ENCODE measurements at regions not wholly inside any gene's neighbourhood (a gene's known extent, or its start where the extent isn't known, plus 50 kb on each side); places are given as distances from the start of the nearest gene placed in this dataset.

GRCh38 chr6:23754197-23754596 is 371.8 kb upstream of the NRSN1 start:
- ChIA-PET POLR2A (no interaction called here), CTCF (no interaction called here)
- Histone ChIP-seq H3K4me3 (ENCODE audit: low read depth, low read length) (no peak overlapping the region), H3K4me1 (ENCODE audit: control insufficient read depth, insufficient read depth, low read length) (no peaks in the 10 kb centered on the region), H3K36me3 (ENCODE audit: control insufficient read depth in 2 of 2, insufficient read depth in 1 of 2, low read length in 2 of 2) (no peaks in the 10 kb centered on the region), H3K9me3 (ENCODE audit: control insufficient read depth, insufficient read depth, low read depth, low read length) (no peaks in the 10 kb centered on the region), H3K27ac (ENCODE audit: extremely low read depth, low read depth, low read length) (no peak overlapping the region)
- no peak for TF ChIP-seq ZBTB20 (tag by site-specific recombination; IDR thresholded peaks at IDR 0.05)
- TF ChIP-seq ZNF114 (tag by site-specific recombination; IDR thresholded peaks at IDR 0.05), result no peak
- no peak for TF ChIP-seq ZXDB (tag by site-specific recombination; IDR thresholded peaks at IDR 0.05)
- TF ChIP-seq ZBTB7A (tag by site-specific recombination; IDR thresholded peaks at IDR 0.05; ENCODE audit: low read depth), result no peak

- ChIA-PET CTCF (no interaction called here), POLR2A (no interaction called here)
- Histone ChIP-seq H3K27ac (ENCODE audit: extremely low read depth, low read depth, low read length) (no peak overlapping the region), H3K4me1 (ENCODE audit: control insufficient read depth, insufficient read depth, low read length) (no peaks in the 10 kb centered on the region), H3K36me3 (ENCODE audit: control insufficient read depth in 2 of 2, insufficient read depth in 1 of 2, low read length in 2 of 2) (no peaks in the 10 kb centered on the region), H3K4me3 (ENCODE audit: low read depth, low read length) (no peak overlapping the region), H3K9me3 (ENCODE audit: control insufficient read depth, insufficient read depth, low read depth, low read length) (no peaks in the 10 kb centered on the region)
- TF ChIP-seq ZNF629 (tag by site-specific recombination; IDR thresholded peaks at IDR 0.05), result no peak
- TF ChIP-seq ZNF585B (tag by site-specific recombination; IDR thresholded peaks at IDR 0.05), result no peak
- no peak for TF ChIP-seq ZNF558 (tag by site-specific recombination; IDR thresholded peaks at IDR 0.05)
- TF ChIP-seq ZNF626 (tag by site-specific recombination; IDR thresholded peaks at IDR 0.05), result no peak
- TF ChIP-seq ZNF76 (tag by site-specific recombination; IDR thresholded peaks at IDR 0.05; ENCODE audit: borderline replicate concordance, low read depth), result no peak
- TF ChIP-seq ZNF664 (tag by site-specific recombination; IDR thresholded peaks at IDR 0.05), result no peak
- TF ChIP-seq ZNF324 (tag by site-specific recombination; IDR thresholded peaks at IDR 0.05), result no peak
- TF ChIP-seq ZSCAN5A (tag by site-specific recombination; IDR thresholded peaks at IDR 0.05), result no peak
- no peak for TF ChIP-seq ZNF843 (tag by site-specific recombination; IDR thresholded peaks at IDR 0.05)
- no peak for TF ChIP-seq ZNF16 (tag by site-specific recombination; IDR thresholded peaks at IDR 0.05; ENCODE audit: low read depth)
- no peak for TF ChIP-seq ZNF785 (tag by site-specific recombination; IDR thresholded peaks at IDR 0.05)
- TF ChIP-seq ZNF112 (tag by site-specific recombination; IDR thresholded peaks at IDR 0.05), result no peak
Measured at GRCh38 chr6:23775127-23775526, 350.9 kb upstream of the NRSN1 start.

- ChIA-PET CTCF (interaction anchor here (0.6 kb wide), 1 partner anchor 448 kb away, joined by 3 read pairs; no protein-coding TSS in a partner anchor), POLR2A (no interaction called here)
- no peaks in the 10 kb centered on the region for H3K36me3 ChIP-seq (ENCODE audit: control insufficient read depth in 2 of 2, insufficient read depth in 1 of 2, low read length in 2 of 2)
- H3K4me1 ChIP-seq (ENCODE audit: control insufficient read depth, insufficient read depth, low read length), result no peaks in the 10 kb centered on the region
- TF ChIP-seq ZNF791 (tag by site-specific recombination; IDR thresholded peaks at IDR 0.05) (no peak), EGR2 (tag by site-specific recombination; IDR thresholded peaks at IDR 0.05; ENCODE audit: low read depth) (no peak), YY1 (tag by site-specific recombination; IDR thresholded peaks at IDR 0.05) (no peak), ZNF214 (tag by site-specific recombination; IDR thresholded peaks at IDR 0.05; ENCODE audit: borderline replicate concordance) (no peak), ZNF155 (tag by site-specific recombination; IDR thresholded peaks at IDR 0.05) (no peak), ZBTB49 (tag by site-specific recombination; IDR thresholded peaks at IDR 0.05; ENCODE audit: low read depth) (no peak), ZFP37 (tag by site-specific recombination; IDR thresholded peaks at IDR 0.05) (no peak), ZNF202 (tag by site-specific recombination; IDR thresholded peaks at IDR 0.05; ENCODE audit: borderline replicate concordance) (no peak), ZNF175 (tag by site-specific recombination; IDR thresholded peaks at IDR 0.05) (no peak)
- H3K4me3 ChIP-seq (ENCODE audit: low read depth, low read length), result no peak overlapping the region
- H3K27ac ChIP-seq (ENCODE audit: extremely low read depth, low read depth, low read length), result no peak overlapping the region
- H3K9me3 ChIP-seq (ENCODE audit: control insufficient read depth, insufficient read depth, low read depth, low read length), result no peaks in the 10 kb centered on the region
Measured at GRCh38 chr6:23783901-23784300, 342.1 kb upstream of the NRSN1 start.
